Stimulated activated CD8-positive, alpha-beta memory T cell treated with anti-CD3 and anti-CD28 coated beads, Interleukin-12 subunit alpha, Interleukin-12 subunit beta, amount 100 ng/mL, for 24 hours (primary cell): ENCODE measurements at regions not wholly inside any gene's neighbourhood (a gene's known extent, or its start where the extent isn't known, plus 50 kb on each side); places are given as distances from the start of the nearest gene placed in this dataset.
A peak's percentile ranks its signal among the peaks of the same experiment; 100 is the strongest.

ENCODE experiments used
- DNase-seq: peaks from one replicate; pipeline ENCODE4 v3.0.0-alpha.2; 2020; ENCODE audit errors: extremely low read depth

DNA sequence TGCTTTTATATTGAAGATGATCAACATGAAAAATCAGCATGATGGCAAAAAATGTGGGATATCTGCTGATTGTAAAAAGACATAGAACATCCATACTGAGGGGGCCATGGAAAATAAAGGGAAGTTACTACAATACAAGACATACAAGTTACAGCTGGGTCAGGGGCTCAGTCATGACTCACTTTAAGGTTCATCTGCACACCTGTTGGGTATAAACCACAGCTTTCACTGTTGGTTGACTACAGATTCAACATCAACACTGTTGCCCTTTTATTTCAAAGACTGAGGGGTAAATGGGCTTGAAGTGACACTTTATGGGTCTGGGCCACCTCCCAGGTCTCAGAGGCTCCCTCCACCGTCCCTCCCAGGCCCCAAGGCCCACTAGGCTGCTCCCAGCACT lies 98.1 kb upstream of the IRS2 start:
- DNase-seq: no peak

DNA sequence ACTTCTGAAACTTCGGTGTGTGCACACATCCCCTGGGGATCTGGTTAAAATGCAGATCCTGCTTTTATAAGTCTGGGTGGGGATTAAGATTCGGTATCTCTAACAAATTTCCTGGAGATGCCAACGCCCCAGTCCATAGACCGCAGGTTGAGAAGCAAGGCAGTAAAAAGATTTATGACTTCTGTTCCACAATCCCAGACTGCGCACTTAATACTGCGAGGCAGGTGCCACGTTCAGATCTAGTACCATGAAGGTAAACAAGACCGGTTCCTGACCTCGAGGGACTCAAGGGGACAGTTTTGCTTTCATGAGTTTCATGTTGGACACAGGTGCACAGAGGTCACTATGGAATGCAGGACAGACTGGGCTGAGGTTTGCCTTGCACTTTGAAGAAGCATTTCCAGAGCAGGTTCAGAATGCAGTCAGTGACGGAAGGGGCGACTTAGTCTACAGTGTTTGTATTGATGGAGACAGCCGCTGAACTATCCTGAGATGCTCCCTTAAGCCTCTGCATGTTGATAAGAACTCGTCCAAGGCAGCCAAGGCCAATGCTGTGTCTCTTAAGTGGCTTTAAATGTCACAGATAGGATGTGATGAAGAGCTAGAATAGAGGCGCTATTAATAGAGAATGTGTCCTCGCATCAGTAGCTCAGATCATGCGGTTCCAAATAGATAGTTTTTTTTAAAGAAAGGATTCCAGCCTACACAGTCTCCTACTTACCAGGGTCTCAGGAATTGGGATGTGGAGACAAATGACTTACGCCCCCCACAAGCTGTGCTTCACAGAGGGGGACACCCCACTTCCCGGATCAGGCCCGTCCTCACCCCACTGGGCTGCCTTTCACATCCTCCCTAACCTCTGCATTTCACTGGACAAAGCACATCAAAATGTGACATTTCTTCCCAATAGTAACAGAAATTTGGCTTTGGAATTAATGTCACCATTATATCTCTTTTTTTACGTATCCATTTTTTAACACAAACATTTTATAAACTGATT lies 97.1 kb upstream of the IRS2 start:
- no peak for DNase-seq

DNA sequence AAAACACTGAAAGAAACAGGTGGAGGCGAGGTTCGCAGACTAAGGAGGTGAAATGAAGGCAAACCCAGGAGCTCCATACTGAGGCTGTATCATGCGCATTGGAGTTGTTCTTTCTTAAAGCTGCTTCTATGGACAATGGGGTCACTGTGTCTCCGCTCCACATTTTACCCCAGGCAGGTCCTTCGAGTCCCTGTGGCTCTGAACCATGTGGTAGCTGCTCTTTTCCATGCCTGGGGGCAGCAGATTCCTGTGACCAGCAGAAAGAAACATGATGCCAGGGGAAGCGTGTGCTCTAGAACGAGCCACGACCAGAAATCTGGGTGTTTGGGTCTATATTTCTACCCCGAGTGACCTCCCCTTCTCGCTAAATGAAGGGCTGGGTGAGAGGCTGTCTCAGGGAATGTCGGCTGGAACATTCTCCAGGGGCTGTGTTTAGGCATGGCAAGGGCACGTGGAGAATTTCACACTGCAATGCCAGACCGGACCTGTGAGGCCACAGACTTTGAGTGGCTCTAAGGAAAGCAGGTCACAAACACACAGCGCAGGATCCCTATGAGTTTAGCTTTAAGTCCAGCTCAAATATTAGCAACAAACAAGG lies 95.7 kb upstream of the IRS2 start:
- DNase-seq: no peak

DNA sequence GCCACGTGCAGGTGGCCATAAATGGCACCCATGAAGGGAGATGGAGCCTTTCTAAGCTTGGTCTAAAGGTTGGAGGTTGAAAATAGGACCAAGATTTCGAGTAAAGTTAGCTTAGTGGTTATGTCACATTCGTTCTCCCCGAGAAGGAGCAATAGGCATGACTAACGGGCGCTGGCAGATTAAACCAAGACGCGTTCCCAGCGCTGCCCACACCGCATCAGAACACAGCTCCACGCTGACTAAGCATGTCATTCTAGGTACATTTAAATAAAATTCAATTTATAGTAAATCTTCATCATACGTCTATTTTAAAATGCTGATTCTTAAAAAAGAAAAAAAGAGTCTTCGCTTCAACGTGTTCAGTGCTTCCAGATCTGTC lies 95.0 kb upstream of the IRS2 start:
- DNase-seq: no peak

DNA sequence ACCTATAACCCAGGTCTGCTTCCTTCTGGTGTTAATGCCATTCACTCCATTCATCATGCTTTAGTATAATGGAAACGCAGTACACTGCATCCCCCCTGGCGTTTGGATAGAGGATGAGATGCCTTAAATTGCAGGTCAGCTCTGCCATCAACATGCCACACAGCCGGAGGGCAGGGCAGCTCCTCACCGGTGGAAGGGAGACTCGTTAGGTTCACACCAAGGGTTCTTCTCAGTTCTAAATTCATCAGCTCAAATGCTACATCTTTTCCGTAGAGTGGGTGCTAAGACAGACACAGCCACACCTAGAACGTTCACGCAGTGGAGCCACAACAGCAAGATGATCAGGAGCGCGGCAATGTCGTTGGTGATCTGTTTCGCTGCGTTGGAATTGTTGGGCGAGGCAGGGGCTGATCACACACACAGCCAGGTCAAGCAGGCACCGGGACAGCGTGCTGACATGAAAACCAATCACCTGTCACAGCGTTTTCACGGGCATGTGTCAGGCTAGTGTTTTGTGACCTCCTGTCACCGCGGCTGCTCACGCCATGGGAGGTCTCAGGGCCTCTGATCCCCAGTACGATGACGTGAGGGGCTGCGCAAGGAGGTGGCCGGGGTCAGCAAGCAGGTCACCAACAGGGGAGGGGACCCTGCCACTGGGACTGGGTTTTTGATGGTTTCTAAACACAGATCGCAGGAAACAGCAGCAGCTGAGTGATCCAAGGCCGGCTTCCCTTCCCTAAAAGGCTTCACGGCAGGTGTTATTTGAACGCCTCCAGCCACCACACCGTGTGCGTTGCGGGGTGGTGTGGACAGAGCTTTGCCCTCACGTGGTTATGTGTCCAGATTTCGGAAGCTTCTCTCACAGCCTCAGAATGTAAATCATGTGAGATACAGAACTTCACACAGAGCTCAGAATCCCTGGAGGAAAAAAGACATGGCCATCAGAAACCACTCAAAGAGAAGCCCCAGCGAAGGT lies 94.3 kb upstream of the IRS2 start:
- DNase-seq: no peak

DNA sequence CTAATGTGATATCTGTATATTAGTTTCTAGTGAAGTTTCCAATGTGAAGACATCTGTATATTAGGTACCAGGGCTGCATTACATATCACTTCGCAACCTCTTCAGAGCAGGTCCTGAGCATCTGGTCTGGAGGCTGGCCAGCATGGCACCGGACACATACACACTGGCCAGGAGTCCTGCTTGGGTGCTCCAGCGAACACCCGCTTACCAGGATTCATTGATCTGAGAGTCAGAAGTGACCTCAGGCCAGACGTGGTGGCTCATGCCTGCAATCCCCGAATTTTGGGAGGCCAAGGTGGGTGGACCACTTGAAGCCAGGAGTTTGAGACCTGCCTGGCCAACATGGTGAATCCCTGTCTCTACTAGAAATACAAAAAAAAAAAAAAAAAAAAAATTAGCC lies 93.0 kb upstream of the IRS2 start:
- DNase-seq: no peak

DNA sequence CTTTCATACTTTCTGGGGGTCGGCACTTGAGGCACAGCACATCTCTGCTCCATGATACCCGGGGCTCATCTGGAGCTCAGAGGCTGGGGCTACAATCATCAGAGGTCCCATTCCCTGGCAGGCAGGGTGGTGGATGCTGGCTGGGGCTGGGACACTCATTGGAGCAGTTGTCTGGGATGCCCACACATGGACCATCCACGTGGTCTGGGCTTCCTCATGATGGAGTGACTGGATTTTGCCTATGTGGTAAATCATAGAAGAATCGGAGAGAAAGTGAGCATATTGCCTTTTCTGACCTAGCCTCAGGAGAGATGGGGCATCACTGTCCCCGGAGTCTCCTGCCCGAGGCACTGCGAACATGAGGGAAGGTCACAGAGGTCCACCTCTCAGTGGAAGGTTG lies 91.4 kb upstream of the IRS2 start:
- DNase-seq: no peak

DNA sequence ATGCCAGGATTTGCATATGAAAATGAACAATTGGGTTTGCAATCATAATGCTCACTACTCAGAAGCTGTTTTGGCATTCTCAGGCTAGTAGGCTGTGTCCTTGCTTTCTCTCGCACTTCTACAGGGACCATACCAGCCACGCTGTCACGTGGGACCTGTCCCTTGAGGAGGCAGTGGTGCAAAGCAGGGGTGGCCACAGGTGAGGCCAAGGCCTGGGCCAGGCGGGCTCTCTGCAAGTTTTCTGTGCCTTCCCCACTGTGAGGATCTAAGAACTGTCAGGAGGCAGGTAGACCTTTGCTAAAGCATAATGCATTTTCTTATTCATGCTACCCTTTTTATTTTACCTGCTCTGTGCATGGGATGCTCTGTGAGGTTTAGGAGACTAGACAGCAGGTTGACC lies 89.4 kb upstream of the IRS2 start:
- DNase-seq: no peak

DNA sequence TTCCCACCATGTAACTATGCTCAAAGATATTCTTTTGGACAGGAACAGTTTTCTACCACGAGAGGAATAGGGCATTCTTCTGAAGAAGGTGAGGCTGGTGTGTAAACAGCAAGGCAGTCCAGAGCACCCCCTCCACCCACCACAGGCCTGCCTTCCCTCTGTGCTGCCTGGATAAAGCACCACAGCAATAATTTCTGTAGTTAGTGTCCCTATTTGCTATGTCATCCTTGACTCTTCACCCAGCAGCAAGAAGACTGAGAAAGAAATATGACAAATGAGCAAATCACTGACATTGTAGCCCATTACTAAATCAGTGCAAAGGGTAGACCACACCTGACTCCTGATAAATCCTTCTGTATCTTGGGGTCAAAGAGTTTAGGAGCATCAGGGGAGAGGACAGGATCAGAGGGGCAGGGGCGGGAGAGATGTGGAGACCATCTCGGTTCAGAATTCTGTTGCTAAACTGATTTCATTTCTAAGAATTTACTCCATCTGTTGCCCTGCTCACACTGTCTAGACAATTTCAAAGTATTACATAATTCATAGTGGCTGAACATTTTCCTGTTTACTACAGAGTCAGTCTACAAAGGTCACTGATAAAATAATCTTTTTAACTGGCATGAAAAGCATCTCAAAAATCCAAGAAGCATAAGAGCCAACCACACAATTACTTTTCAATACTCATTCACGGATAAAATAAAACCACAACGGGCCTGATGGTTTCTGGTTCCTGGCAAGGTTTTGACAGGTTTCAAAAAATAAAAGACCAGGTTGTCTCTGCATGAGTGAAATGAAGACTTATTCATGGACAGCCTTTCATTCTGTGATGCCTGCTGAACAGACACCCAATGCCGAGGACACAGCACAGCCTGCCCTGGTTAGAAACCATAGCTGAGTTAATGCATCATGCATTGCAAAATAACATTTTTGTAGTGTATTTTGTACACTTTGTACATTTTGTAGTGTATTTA lies 88.4 kb upstream of the IRS2 start:
- DNase-seq: no peak

DNA sequence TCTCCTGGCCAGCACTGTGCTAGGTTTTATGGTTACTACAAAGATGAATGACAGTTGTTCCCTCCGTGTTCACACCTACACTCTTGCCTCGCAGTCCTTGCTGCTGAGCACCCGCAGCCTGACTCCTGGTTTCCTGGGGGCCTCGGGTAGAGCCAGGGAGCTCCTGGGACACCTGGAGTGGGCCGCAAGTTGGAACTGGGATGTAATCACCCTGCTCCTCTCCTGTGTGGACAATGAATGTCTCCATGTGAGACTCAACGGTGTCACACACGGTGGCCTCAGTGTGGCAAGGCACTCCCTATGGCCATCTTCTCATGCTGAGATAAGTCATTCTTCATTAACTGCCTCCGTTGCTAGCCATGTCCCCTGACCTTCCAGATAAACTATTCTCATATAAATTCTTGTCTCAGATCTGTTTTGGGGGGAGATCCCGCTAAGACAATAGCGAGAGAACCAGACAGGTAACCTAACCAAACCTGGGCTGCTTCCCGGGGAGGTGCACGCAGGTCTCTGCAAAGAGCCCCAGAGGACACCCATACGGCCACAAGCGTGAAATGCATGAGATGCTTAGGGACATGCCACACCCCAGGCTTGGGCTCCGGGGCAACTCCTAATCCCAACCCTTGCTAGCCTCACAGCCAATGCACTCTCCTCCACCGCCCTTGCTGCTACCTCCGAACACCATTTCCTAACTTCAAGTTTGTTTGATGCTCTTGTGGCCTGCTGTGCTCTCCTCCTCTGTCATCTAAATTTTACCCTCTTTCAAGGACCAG lies 87.2 kb upstream of the IRS2 start:
- DNase-seq: no peak

DNA sequence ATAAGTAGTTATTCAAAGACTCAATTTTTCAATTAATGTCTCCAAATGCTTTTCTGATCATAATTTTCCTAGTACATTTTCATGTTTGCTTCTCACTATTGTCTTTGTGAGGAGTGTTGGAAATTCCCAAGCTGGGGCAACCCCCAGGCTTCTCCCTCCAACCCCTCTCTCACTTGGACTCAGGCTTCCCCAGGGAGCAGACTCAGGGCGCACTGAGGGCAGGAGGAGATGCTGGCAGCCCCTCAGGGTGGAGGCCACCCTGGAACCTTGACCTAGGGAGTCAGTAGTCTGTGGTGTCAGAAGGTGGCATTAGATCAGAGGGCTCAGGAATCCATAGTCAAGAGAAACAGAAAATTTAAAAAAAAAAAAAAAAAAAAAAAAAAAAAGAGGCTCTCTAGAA lies 86.5 kb upstream of the IRS2 start:
- no peak for DNase-seq

DNA sequence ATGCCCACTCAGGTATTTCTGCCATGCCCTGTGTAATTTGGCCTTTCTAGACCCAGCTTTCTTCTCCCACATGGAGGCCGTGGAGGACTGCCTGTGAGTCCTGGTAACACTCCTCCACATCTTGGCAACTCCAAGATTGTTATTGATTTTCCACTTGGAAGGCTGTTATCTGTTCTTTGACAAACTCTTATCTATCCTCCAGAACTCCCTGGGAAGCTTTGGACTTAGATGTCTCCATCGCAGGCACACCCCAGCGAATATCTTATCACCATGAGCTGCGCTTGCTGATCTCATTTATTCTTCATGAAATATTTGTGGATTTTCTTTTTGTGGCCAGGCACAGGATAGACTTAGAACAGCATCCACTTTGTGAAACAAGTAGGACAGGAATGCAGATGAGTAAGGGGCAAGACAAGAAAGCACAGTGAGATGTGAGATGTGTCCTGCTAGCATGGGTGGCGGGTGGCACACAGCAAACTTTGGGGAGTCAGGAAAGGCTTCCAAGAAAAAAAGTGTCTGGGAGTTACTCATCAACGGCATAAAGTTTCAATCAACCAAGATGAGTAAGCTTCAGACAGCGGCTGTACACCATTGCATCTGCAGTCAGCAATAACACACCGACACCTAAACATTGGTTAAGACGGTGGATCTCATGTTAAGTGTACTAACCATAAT lies 84.5 kb upstream of the IRS2 start:
- no peak for DNase-seq

DNA sequence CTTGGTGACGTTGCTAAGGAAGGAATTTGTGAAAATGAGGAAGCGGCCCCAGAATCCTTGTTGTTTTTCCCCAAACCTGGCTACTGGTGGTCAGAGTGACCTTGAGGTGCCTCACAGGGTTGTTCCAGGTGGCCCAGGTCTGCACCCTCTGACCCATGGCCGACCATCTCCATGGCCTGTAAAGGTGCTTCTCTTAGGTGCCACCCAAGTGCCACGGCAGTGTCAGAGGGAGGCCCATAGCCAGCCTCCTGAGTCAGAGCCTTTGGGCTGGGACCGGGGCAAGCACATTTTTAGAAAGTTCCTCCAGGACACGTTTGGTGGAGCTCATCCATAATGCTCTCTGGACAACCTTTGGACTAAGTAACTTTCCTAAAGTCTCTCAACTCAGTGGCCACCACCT lies 83.9 kb upstream of the IRS2 start:
- no peak for DNase-seq

DNA sequence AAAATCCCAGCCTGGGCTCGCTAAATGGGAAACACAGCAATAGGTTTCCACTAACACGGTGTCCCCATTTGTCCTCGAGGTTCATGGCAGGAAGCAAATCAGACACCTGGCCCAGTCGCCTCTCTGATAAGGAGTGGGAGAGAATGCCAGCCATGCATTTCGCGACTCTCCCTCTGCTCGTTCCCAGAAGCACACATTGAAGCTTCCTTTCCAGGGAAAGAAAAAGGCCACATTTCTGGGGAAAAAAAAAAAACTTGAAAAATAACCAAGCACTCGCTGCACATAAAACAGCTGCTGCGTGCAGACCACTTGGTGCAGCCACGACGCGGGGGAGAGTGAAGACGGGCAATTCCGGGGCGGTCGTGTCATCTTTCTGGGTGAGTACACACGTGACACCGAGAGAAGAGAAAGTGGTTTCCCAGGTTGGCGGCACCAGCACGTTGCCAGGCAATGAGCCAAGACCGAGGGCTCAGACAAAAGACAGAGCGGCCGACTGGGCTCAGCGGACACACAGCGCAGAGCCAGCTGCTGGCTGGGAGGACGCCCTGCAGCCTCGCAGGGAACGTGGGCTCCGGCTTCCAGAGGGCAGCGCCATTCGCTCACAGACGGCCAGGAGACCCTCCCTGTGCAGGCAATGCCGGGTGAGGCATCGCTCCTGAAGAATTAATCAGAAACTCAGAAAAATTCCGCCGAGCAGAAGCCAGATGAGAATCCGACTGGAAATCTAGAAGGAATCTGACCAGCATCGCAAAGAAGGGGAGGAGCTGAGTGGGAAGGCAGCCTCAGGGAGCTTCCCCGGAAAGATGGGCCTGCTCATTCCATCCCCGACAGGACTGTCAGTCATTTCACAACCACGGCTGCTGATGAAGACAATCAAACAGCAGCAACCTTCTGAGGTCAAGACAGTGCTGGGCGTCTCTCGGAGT lies 83.2 kb upstream of the IRS2 start:
- DNase-seq: peak; percentile 1

DNA sequence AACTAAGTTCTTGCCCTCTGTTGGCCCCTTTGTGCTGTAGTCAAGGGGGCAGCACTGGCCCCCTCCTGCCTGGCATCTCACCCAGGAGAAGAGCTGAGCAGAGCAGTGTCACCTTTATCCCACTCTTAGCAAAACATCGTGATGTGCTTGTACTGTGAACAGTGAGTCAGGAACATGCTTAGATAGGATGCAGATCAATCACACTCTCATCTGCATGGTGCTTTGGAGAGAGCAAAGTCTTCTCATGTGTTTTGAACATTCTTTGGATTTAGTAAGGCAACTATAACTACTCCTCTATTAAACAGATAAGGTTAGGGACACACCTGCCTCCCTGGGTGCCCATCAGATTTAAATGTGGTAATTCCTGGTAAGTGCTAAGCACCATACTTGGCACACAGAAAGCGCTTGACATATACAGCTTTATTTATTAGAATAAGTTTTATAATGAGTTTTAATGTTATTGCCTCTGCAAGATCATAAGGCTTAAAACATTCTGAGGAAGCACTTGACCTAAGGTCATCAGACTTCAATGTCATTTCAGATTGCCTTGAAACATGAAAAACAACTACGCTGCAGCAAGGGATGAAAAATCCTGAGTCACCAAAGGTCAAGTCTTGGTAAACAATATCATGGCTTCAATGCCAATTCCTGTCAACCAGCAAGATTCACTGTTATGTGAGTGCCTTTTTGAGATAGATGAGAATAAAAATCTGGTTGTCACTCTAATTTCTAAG lies 82.4 kb upstream of the IRS2 start:
- DNase-seq: no peak

DNA sequence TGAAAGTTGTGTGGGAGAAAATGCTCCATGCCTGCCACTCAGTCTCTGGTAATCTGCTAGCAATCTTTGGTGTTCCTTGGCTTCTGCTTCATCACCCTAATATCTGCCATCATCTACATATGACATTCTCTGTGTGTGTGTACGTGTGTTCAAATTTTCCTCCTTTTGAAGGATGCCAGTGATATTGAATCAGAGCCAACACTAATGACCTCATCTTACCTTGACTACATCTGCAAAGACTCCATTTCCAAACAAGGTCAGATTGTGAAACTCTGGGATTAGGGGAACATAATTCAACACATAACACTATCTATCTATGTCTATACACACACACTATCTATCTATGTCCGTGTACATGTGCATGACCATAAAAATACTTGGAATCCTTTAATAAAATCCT lies 81.4 kb upstream of the IRS2 start:
- DNase-seq: no peak

DNA sequence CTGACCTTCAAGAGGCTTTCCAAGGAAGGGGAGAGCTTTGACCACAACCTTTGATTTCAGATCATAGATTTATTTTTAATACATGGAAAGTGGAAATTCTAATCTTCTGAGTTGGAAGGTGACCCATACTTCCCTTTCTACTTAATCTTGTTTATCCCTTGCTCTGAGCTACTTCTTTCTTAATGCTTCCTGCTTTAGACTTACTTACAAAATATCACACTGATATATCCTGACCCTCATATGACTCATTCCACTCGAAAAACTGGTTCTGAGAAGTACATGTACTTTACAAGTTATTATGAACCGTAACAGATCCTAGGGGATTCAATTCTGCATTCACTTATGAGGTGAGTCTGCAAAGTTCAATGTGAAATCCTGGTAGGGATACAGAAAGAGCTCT lies 76.2 kb upstream of the IRS2 start:
- DNase-seq: no peak

DNA sequence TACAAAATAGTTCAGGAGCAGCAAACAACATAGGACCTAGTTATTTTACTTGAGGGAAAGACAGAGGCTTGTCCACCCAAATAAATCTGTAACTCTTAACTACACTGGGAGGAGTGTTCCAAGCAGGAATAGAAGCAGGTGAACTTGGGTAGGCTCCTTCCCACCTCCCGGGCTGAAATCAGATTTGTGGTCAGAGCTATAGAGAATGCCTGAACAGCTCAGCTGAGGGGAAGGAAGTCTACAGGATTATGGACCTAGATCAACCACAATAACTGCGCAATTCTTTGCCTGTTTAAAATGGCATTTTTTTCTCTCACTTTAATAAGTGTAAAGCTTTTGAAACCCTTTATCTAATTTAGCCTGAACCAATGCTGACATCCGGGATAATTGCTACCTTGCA lies 73.5 kb upstream of the IRS2 start:
- no peak for DNase-seq
